ENCODE measurements at regions not wholly inside any gene's neighbourhood (a gene's known extent, or its start where the extent isn't known, plus 50 kb on each side); places are given as distances from the start of the nearest gene placed in this dataset.
"Not testable (repeated sequence)": the region's sequence is repeated elsewhere in the genome, so short reads cannot be mapped to it uniquely, and the experiment has no call there.

DNA sequence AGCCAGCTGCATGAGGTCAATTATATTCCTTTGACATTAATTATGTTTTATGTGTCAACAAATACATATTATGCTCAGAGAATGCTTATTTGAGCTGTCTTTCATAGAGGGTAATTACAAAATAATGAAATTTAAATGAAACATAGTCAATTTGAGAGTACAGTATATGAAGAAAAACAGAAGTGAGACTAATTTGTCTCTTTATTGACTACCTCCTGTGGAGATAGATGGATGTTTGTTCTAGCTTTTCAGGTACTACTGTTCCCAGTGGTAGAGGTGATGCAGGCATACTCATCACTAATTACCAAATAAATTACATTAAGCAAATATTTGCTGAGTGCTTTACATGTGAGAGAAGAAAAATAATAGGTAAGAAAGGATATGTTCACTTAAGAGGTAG is 1129.6 kb downstream of the OTOL1 start:
- ChIA-PET CTCF (interaction anchor here (0.8 kb wide), 1 partner anchor 41 kb away, joined by 3 read pairs; no protein-coding TSS in a partner anchor), POLR2A (no interaction called here)
- Histone ChIP-seq H3K36me3 (ENCODE audit: control insufficient read depth, insufficient read depth, low read length) (no peaks in the 10 kb centered on the region), H3K27me3 (ENCODE audit: control insufficient read depth, insufficient read depth, low read length) (no peaks in the 10 kb centered on the region), H3K4me3 (ENCODE audit: low read depth, low read length) (no peak overlapping the region)
- TF ChIP-seq, protein P1, sequence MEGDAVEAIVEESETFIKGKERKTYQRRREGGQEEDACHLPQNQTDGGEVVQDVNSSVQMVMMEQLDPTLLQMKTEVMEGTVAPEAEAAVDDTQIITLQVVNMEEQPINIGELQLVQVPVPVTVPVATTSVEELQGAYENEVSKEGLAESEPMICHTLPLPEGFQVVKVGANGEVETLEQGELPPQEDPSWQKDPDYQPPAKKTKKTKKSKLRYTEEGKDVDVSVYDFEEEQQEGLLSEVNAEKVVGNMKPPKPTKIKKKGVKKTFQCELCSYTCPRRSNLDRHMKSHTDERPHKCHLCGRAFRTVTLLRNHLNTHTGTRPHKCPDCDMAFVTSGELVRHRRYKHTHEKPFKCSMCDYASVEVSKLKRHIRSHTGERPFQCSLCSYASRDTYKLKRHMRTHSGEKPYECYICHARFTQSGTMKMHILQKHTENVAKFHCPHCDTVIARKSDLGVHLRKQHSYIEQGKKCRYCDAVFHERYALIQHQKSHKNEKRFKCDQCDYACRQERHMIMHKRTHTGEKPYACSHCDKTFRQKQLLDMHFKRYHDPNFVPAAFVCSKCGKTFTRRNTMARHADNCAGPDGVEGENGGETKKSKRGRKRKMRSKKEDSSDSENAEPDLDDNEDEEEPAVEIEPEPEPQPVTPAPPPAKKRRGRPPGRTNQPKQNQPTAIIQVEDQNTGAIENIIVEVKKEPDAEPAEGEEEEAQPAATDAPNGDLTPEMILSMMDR (IDR thresholded peaks at IDR 0.05; ENCODE audit: insufficient read depth, low read depth, low read length) = no peak
- no peak for DNase-seq (ENCODE audit: low read depth)

DNA sequence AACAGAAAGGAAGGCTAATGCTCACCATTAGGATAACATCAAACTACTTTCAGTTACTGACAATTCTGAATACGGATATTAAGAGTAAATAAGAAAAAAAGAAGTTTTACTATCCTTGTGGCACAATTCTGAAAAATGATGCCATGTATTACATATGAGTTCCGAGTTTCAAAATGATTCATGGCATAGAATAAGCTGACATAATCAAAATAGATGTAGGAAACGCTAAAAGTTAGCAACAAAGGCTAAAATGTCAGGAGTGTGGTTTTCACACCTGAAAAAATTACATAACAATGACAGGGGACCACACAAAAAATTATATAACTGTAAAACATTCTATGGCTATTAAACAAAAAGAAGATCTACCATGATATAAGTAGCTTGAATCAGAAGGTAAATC is 1131.9 kb downstream of the OTOL1 start:
- Histone ChIP-seq H3K4me3 (ENCODE audit: low read depth, low read length) (no peak overlapping the region), H3K36me3 (ENCODE audit: control insufficient read depth, insufficient read depth, low read length) (no peaks in the 10 kb centered on the region), H3K27me3 (ENCODE audit: control insufficient read depth, insufficient read depth, low read length) (no peaks in the 10 kb centered on the region)
- TF ChIP-seq, protein P1 (IDR thresholded peaks at IDR 0.05; ENCODE audit: insufficient read depth, low read depth, low read length) = no peak
- ChIA-PET POLR2A (no interaction called here), CTCF (interaction anchor here (0.7 to 0.9 kb wide), 2 partner anchors 15 to 90 kb away, joined by 3 read pairs; no protein-coding TSS in a partner anchor)
- DNase-seq (ENCODE audit: low read depth) = no peak

DNA sequence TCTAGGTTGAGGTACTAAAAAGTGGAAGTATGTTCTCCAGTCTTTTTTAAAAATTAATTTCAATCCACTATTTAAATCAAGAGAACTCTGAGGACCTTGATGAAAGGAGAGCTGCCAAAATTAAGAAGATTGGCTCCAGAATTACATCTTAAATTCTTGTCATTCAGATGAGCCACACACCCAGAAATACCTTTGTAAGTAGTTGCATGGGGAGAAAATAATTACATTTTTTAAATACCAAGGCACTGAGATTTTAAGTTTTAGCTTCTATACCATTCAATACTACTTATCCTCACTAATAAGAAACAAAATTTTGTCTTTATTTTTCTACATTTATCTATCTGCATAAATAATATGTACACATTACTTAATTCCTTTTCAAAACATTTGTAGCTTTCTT is 1132.8 kb downstream of the OTOL1 start:
- H3K27me3 ChIP-seq (ENCODE audit: control insufficient read depth, insufficient read depth, low read length) = no peaks in the 10 kb centered on the region
- TF ChIP-seq, protein P1 (IDR thresholded peaks at IDR 0.05; ENCODE audit: insufficient read depth, low read depth, low read length) = no peak
- DNase-seq (ENCODE audit: low read depth) = no peak
- H3K36me3 ChIP-seq (ENCODE audit: control insufficient read depth, insufficient read depth, low read length) = no peaks in the 10 kb centered on the region
- H3K4me3 ChIP-seq (ENCODE audit: low read depth, low read length) = no peak overlapping the region
- POLR2A ChIA-PET = no interaction called here
- CTCF ChIA-PET = no interaction called here

DNA sequence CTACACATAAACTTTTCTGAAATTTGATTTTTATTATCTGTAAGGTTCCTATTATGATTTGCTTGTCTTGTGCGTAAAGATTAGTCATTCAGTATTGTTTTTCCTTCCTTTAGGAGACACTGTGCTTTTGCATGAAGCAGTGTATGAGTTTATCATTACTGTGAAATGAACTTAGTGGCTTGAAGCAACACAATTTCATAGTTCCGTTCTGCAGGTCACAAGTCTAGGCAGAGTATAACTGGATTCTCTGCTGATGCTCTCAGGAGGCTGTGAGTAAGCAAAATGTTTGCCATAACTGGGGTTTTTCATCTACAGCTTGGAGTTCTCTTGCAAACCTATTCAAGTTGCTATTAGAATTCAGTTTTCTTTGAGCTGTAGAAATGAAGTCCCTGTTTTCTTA is 1136.1 kb downstream of the OTOL1 start:
- no peaks in the 10 kb centered on the region for H3K27me3 ChIP-seq (ENCODE audit: control insufficient read depth, insufficient read depth, low read length)
- DNase-seq (ENCODE audit: low read depth) = no peak
- TF ChIP-seq, protein P1 (IDR thresholded peaks at IDR 0.05; ENCODE audit: insufficient read depth, low read depth, low read length) = no peak
- CTCF ChIA-PET = no interaction called here
- no peaks in the 10 kb centered on the region for H3K36me3 ChIP-seq (ENCODE audit: control insufficient read depth, insufficient read depth, low read length)
- POLR2A ChIA-PET = no interaction called here
- no peak overlapping the region for H3K4me3 ChIP-seq (ENCODE audit: low read depth, low read length)

DNA sequence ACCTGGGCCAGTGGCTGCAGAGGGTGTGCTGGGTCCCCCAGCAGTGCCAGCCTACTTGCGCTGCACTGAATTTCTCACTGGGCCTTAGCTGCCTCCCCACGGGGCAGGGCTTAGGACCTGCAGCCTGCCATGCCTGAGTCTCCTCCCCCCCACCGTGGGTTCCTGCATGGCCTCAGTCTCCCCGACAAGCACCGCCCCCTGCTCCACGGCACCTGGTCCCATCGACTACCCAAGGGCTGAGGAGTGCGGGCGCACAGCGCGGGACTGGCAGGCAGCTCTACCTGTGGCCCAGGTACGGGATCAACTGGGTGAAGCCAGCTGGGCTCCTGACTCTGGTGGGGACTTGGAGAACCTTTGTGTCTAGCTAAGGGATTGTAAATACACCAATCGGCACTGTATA is 1143.6 kb downstream of the OTOL1 start:
- H3K4me3 ChIP-seq (ENCODE audit: low read depth, low read length); POLR2A ChIA-PET; DNase-seq (ENCODE audit: low read depth); H3K27me3 ChIP-seq (ENCODE audit: control insufficient read depth, insufficient read depth, low read length); CTCF ChIA-PET; H3K36me3 ChIP-seq (ENCODE audit: control insufficient read depth, insufficient read depth, low read length): not testable (repeated sequence)

DNA sequence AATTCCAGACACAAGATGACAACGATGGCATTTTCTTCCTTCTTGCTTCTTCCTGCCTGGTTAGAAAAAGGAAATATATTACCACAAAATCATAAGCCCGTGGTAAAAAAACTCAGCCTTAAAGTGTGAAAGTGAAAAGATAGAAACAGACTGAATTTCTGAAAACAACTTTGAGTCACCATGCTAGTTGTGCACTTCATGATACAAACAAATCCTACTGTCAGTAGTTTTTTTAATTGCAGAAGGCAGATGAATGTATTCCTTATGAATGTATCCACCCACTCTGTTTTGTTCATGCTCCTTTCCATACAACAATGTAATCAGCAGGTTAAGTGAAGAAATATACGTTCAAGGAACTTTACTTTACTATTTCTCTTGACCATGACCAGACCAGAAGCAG is 1144.7 kb downstream of the OTOL1 start:
- no peaks in the 10 kb centered on the region for H3K27me3 ChIP-seq (ENCODE audit: control insufficient read depth, insufficient read depth, low read length)
- TF ChIP-seq, protein P1 (IDR thresholded peaks at IDR 0.05; ENCODE audit: insufficient read depth, low read depth, low read length) = no peak
- ChIA-PET POLR2A (no interaction called here), CTCF (no interaction called here)
- no peaks in the 10 kb centered on the region for H3K36me3 ChIP-seq (ENCODE audit: control insufficient read depth, insufficient read depth, low read length)
- H3K4me3 ChIP-seq (ENCODE audit: low read depth, low read length) = no peak overlapping the region
- DNase-seq (ENCODE audit: low read depth) = no peak
